ENCODE measurements at regions not wholly inside any gene's neighbourhood (a gene's known extent, or its start where the extent isn't known, plus 50 kb on each side); places are given as distances from the start of the nearest gene placed in this dataset.

DNA sequence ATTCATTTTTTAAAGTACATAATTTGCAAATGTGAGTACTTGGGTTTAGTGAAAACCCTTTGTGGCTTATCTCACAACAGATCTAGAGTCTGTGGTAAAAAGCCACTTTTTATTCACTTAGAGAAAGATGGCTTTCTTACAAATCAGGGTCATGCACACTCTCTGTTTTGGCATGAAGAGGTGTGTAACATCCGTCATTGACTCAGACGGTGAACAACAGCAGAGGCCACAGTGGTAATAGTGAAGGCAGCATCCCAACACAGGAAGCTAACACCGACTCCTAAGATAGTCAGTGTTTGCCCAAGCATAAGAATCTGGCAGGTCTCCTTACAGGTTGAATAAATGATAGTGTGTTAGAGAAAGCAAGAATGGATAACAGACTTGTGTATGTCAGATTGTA lies 593.0 kb downstream of the SOX5 start:
- H4K20me1 ChIP-seq (ENCODE audit: insufficient read depth, low read length): no peaks in the 10 kb centered on the region
- dilution Hi-C loops (cut with HindIII; ENCODE audit: low sequenced_read_pairs, unreplicated experiment) (no loop called here), intact Hi-C loops (cut with micrococcal nuclease) (no loop called here), in situ Hi-C loops (cut with MboI; ENCODE audit: low sequenced_read_pairs) (no loop called here)
- no peaks in the 10 kb centered on the region for H3K4me1 ChIP-seq (ENCODE audit: control insufficient read depth, insufficient read depth, low read length)
- no peaks in the 10 kb centered on the region for H3K9me1 ChIP-seq (ENCODE audit: insufficient read depth, low read length)
- H3K9me3 ChIP-seq (ENCODE audit: control insufficient read depth, insufficient read depth, low read length): no peaks in the 10 kb centered on the region
- no peak overlapping the region for H3K56ac ChIP-seq (ENCODE audit: extremely low read depth, insufficient read depth, low read length)
- H3K14ac ChIP-seq (replicated peaks; ENCODE audit: low read depth, low read length): no peak overlapping the region
- H4K91ac ChIP-seq (ENCODE audit: insufficient read depth, low read depth, low read length): no peak overlapping the region
- no peak overlapping the region for H3K4me2 ChIP-seq (ENCODE audit: low read depth, low read length)
- H3K4ac ChIP-seq (ENCODE audit: low read depth, low read length): no peak overlapping the region
- ChIA-PET POLR2A (ENCODE audit: unreplicated experiment) (no interaction called here), CTCF (interaction anchor here (0.6 kb wide), 1 partner anchor 567 kb away, joined by 3 read pairs; no protein-coding TSS in a partner anchor)
- H2BK120ac ChIP-seq (ENCODE audit: low read depth, low read length): no peak overlapping the region
- BruUV-seq (replicated peaks): no TSS peak
- no peaks in the 10 kb centered on the region for H3K79me1 ChIP-seq (ENCODE audit: low read depth in 1 of 2, low read length in 2 of 2)
- no peaks in the 10 kb centered on the region for H3K27me3 ChIP-seq (ENCODE audit: control insufficient read depth, insufficient read depth, low read length)
- TF ChIP-seq SMC3 (IDR thresholded peaks at IDR 0.05; ENCODE audit: low read depth, low read length): no peak
- TF ChIP-seq ELK1 (IDR thresholded peaks at IDR 0.05; ENCODE audit: borderline replicate concordance, low read depth, low read length): no peak
- TF ChIP-seq POLR2A (IDR thresholded peaks at IDR 0.05; ENCODE audit: low read depth, low read length): no peak
- TF ChIP-seq RFX5 (IDR thresholded peaks at IDR 0.05; ENCODE audit: low read depth, low read length): no peak
- no peak for TF ChIP-seq MXI1 (IDR thresholded peaks at IDR 0.05; ENCODE audit: borderline replicate concordance, low read depth, low read length)
- no peak for TF ChIP-seq RAD21 (IDR thresholded peaks at IDR 0.05; ENCODE audit: low read length)
- no peak for TF ChIP-seq RCOR1 (IDR thresholded peaks at IDR 0.05; ENCODE audit: insufficient replicate concordance, low read length)
- no peak for TF ChIP-seq USF2 (IDR thresholded peaks at IDR 0.05; ENCODE audit: low read depth, low read length)
- TF ChIP-seq MAFK (IDR thresholded peaks at IDR 0.05; ENCODE audit: low read depth, low read length): no peak
- no peak for TF ChIP-seq FOS (IDR thresholded peaks at IDR 0.05; ENCODE audit: low read depth, low read length)
- TF ChIP-seq, protein P1, sequence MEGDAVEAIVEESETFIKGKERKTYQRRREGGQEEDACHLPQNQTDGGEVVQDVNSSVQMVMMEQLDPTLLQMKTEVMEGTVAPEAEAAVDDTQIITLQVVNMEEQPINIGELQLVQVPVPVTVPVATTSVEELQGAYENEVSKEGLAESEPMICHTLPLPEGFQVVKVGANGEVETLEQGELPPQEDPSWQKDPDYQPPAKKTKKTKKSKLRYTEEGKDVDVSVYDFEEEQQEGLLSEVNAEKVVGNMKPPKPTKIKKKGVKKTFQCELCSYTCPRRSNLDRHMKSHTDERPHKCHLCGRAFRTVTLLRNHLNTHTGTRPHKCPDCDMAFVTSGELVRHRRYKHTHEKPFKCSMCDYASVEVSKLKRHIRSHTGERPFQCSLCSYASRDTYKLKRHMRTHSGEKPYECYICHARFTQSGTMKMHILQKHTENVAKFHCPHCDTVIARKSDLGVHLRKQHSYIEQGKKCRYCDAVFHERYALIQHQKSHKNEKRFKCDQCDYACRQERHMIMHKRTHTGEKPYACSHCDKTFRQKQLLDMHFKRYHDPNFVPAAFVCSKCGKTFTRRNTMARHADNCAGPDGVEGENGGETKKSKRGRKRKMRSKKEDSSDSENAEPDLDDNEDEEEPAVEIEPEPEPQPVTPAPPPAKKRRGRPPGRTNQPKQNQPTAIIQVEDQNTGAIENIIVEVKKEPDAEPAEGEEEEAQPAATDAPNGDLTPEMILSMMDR (conservative IDR thresholded peaks at IDR 0.05; ENCODE audit: low read depth, low read length): no peak
- no peak for TF ChIP-seq CEBPB (IDR thresholded peaks at IDR 0.05; ENCODE audit: low read depth, low read length)
- H3K4me3 ChIP-seq (ENCODE audit: insufficient read depth, low read depth, low read length): no peak overlapping the region
- H2BK15ac ChIP-seq (ENCODE audit: low read depth, low read length): no peak overlapping the region
- no peak overlapping the region for H2AK5ac ChIP-seq (ENCODE audit: low read depth, low read length)
- no peak overlapping the region for H3K18ac ChIP-seq (ENCODE audit: low read depth, low read length)
- no peak overlapping the region for H2BK20ac ChIP-seq (ENCODE audit: low read depth, low read length)
- H2AFZ ChIP-seq (replicated peaks; ENCODE audit: low read length, poor library complexity): no peak overlapping the region
- H3K36me3 ChIP-seq (ENCODE audit: control insufficient read depth, insufficient read depth, low read length): no peaks in the 10 kb centered on the region
- H3K27ac ChIP-seq (ENCODE audit: insufficient read depth, low read length): no peak overlapping the region
- H2AK9ac ChIP-seq (replicated peaks; ENCODE audit: low read depth, low read length, poor library complexity): no peak overlapping the region
- H4K8ac ChIP-seq (ENCODE audit: low read depth in 2 of 2, low read length in 2 of 2): no peak overlapping the region
- ATAC-seq (ENCODE audit: low read depth) (no peak), DNase-seq (no peak)
- no peak overlapping the region for H2BK5ac ChIP-seq (ENCODE audit: low read depth, low read length, poor library complexity, severe bottlenecking)
- H3K23ac ChIP-seq (ENCODE audit: low read depth, low read length): no peak overlapping the region
- WGBS, 2 experiments (ENCODE audit: extremely low coverage in 2 of 2, insufficient read length in 1 of 2): no CpG with 5 or more reads among the region's 3 CpGs
- H3K9ac ChIP-seq (ENCODE audit: low read depth, low read length): no peak overlapping the region
- H4K5ac ChIP-seq (ENCODE audit: low read depth, low read length): no peak overlapping the region
